ENCODE measurements at regions not wholly inside any gene's neighbourhood (a gene's known extent, or its start where the extent isn't known, plus 50 kb on each side); places are given as distances from the start of the nearest gene placed in this dataset.
"Not testable (repeated sequence)": the region's sequence is repeated elsewhere in the genome, so short reads cannot be mapped to it uniquely, and the experiment has no call there.

- no peak for ATAC-seq
Observed at GRCh38 chr6:50962213-50962759, 143.6 kb downstream of the TFAP2B start.

- no peak for ATAC-seq
Observed at GRCh38 chr6:50963952-50964351, 145.3 kb downstream of the TFAP2B start.

GRCh38 chr6:50965495-50965894 is 146.8 kb downstream of the TFAP2B start:
- no peak for ATAC-seq

GRCh38 chr6:50966532-50966931 is 147.9 kb downstream of the TFAP2B start:
- ATAC-seq = no peak

GRCh38 chr6:50966986-50967385 is 148.3 kb downstream of the TFAP2B start:
- ATAC-seq = no peak

GRCh38 chr6:50968246-50968645 is 149.6 kb downstream of the TFAP2B start:
- not testable (repeated sequence) for ATAC-seq

GRCh38 chr6:50970908-50971307 is 152.2 kb downstream of the TFAP2B start:
- ATAC-seq = no peak

- ATAC-seq = no peak
Observed at GRCh38 chr6:50973464-50973863, 154.8 kb downstream of the TFAP2B start.

GRCh38 chr6:50974319-50974718 is 155.6 kb downstream of the TFAP2B start:
- no peak for ATAC-seq

- ATAC-seq = no peak
Observed at GRCh38 chr6:50975216-50975615, 156.5 kb downstream of the TFAP2B start.

- no peak for ATAC-seq
Observed at GRCh38 chr6:50976907-50977306, 158.2 kb downstream of the TFAP2B start.

GRCh38 chr6:50977796-50978195 is 159.1 kb downstream of the TFAP2B start:
- no peak for ATAC-seq

- no peak for ATAC-seq
Observed at GRCh38 chr6:50978380-50979170, 159.9 kb downstream of the TFAP2B start.

GRCh38 chr6:50979171-50979525 is 160.5 kb downstream of the TFAP2B start:
- no peak for ATAC-seq

GRCh38 chr6:50984135-50984534 is 165.5 kb downstream of the TFAP2B start:
- no peak for ATAC-seq

GRCh38 chr6:50986319-50986718 is 167.6 kb downstream of the TFAP2B start:
- no peak for ATAC-seq

GRCh38 chr6:50989123-50989522 is 170.5 kb downstream of the TFAP2B start:
- no peak for ATAC-seq

GRCh38 chr6:50990750-50991446 is 172.2 kb downstream of the TFAP2B start:
- ATAC-seq = peak; percentile 39

GRCh38 chr6:50992232-50992631 is 173.6 kb downstream of the TFAP2B start:
- no peak for ATAC-seq

- ATAC-seq = no peak
Observed at GRCh38 chr6:50992704-50993625, 174.3 kb downstream of the TFAP2B start.

- no peak for ATAC-seq
Observed at GRCh38 chr6:50993941-50994720, 175.5 kb downstream of the TFAP2B start.

GRCh38 chr6:50995036-50995435 is 176.4 kb downstream of the TFAP2B start:
- ATAC-seq = no peak

Measured in esophagus mucosa (tissue), 1 donor.